Bronchial epithelial cell (primary cell): ENCODE measurements at regions not wholly inside any gene's neighbourhood (a gene's known extent, or its start where the extent isn't known, plus 50 kb on each side); places are given as distances from the start of the nearest gene placed in this dataset.

Source experiments
- DNase-seq: peaks from one replicate; pipeline ENCODE4 v3.0.0-alpha.2; 2010; ENCODE audit warnings: low read depth
- FAIRE-seq: peaks from 2 replicates; lab custom pipeline; 2011; peaks lifted over from hg19 to GRCh38; lab: Jason Lieb, UNC
- H3K27me3 ChIP-seq: 2 replicates; pipeline ENCODE4 v1.5.1; 2011; ENCODE audit warnings: low read length; ENCODE audit not compliant: control insufficient read depth, insufficient read depth
- H3K36me3 ChIP-seq: 2 replicates; pipeline ENCODE4 v1.5.1; 2011; ENCODE audit warnings: low read length; ENCODE audit not compliant: control insufficient read depth, insufficient read depth
- H3K4me3 ChIP-seq: 2 replicates; pipeline ENCODE4 v1.5.1; 2011; ENCODE audit warnings: mild to moderate bottlenecking, low read depth, low read length, control low read depth
- CTCF ChIP-seq: IDR thresholded peaks from 2 replicates; pipeline ENCODE4 v1.5.1; 2011; ENCODE audit warnings: mild to moderate bottlenecking, moderate library complexity, low read length, control low read depth, inconsistent platforms; ENCODE audit not compliant: insufficient read depth, severe bottlenecking

- Histone ChIP-seq H3K27me3 (peaks cover 1% of the 10 kb centered on the region), H3K4me3 (no peak overlapping the region), H3K36me3 (no peaks in the 10 kb centered on the region)
- FAIRE-seq (no peak), DNase-seq (no peak)
- TF ChIP-seq CTCF: no peak
These were observed 531.6 kb downstream of the SHQ1 start for GRCh38 chr3:72316501-72317279.

GRCh38 chr3:72313308-72313707 is 528.4 kb upstream of the PROK2 start:
- Histone ChIP-seq H3K36me3 (no peaks in the 10 kb centered on the region), H3K27me3 (peaks cover 1% of the 10 kb centered on the region), H3K4me3 (no peak overlapping the region)
- FAIRE-seq (no peak), DNase-seq (no peak)
- no peak for TF ChIP-seq CTCF

GRCh38 chr3:72312339-72312738 is 527.4 kb upstream of the PROK2 start:
- H3K27me3 ChIP-seq: peaks cover 1% of the 10 kb centered on the region
- H3K4me3 ChIP-seq: no peak overlapping the region
- TF ChIP-seq CTCF: no peak
- DNase-seq: no peak
- no peaks in the 10 kb centered on the region for H3K36me3 ChIP-seq
- no peak for FAIRE-seq

GRCh38 chr3:72311425-72311824 is 526.5 kb upstream of the PROK2 start:
- H3K36me3 ChIP-seq: no peaks in the 10 kb centered on the region
- H3K27me3 ChIP-seq: peaks cover 1% of the 10 kb centered on the region
- no peak overlapping the region for H3K4me3 ChIP-seq
- FAIRE-seq: no peak
- TF ChIP-seq CTCF: no peak
- no peak for DNase-seq

- Histone ChIP-seq H3K36me3 (no peaks in the 10 kb centered on the region), H3K27me3 (peaks cover 2% of the 10 kb centered on the region), H3K4me3 (no peak overlapping the region)
- no peak for DNase-seq
- no peak for FAIRE-seq
- no peak for TF ChIP-seq CTCF
These were observed 525.8 kb upstream of the PROK2 start for GRCh38 chr3:72310419-72311380.
